ENCODE measurements at regions not wholly inside any gene's neighbourhood (a gene's known extent, or its start where the extent isn't known, plus 50 kb on each side); places are given as distances from the start of the nearest gene placed in this dataset.

DNA sequence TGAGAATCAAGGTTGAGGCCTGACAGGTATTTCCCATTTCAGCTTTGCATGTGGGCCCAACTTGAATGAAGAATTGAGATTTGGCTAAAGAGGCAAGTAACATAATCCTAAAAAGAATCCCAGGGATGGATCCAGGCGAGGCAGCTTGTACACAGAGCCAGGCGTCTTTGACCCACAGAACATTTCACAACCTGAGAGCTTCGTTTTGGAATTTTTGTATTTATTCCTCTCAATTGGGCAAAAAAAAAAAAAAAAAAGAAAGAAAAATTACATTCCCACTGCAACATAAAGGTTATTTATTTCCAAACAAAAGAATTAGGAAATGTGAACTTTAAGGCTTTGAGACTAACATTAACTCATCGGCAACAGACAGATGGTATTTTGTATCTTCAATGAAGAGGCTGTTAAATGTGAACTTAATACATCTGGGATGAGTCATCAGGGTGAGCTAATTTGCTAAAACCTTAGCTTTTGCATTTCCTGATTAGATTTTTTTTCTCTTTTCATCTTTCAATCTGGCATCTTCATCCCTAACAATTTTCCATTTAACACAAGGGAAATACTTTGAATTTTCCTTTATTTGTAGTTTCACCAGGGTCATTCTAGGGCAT is 478.5 kb upstream of the TNP1 start:
- no peak for DNase-seq (ENCODE audit: low read depth in 2 of 2)

DNA sequence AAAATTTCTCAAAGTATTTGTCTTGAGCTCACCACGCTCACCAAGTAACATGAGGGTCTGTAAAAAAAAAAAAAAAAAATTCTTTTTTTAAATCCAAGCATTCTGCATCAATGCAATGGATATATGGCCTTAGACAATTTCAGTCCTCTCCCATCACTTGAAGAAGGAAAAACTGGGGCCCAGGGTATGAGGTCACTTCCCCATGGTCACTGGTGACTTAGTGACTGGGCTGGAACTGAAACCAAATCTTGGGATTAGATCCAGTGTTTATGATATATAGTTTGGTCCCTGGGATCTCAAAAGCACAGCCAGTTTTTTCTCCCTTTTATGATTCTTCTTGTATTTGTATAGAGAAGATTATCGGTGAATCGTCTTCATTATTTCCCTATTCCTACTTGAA is 477.9 kb upstream of the TNP1 start:
- DNase-seq (ENCODE audit: low read depth in 2 of 2), result no peak

GRCh38 chr2:217336694-217337093 is 476.8 kb upstream of the TNP1 start:
- no peak for DNase-seq (ENCODE audit: low read depth in 2 of 2)

GRCh38 chr2:217335341-217335966 is 475.6 kb upstream of the TNP1 start:
- no peak for DNase-seq (ENCODE audit: low read depth in 2 of 2)

DNA sequence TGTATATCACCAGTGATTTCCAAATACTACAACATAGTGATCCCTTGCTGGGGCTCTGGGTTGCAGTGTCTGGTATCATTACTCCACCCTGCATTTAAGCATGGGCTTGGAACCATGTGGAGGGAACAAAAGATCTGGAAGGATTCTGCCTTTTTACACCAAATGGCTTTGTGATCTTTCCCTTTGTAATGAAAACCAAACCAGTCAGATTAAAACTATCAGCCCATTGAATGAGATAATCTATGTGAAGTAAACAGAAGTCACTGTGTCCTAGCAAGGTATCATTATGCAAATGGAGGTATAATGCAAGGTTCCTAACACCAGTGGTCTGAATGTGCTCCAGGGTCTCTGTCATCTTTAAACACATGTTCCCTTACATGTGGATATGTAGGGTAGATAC is 474.7 kb upstream of the TNP1 start:
- no peak for DNase-seq (ENCODE audit: low read depth in 2 of 2)

DNA sequence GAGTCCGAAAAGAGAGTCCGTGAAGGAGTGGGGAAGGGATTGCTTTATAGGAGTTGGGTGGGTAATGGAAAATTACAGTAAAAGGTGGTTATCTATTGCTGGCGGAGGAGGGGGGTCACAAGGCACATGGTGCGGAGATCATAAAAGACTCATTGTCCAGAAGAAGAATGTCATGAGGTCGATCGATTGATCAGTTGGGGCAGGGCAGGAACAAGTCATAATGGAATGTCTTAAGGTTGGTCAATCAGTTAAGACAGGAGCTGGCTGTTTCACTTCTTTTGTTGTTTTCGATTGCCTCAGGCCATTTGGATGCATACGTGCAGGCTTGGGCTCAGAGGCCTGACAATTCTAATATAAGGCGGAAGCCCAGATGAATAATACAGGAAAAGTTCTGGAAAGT is 473.0 kb upstream of the TNP1 start:
- DNase-seq (ENCODE audit: low read depth in 2 of 2), result no peak

DNA sequence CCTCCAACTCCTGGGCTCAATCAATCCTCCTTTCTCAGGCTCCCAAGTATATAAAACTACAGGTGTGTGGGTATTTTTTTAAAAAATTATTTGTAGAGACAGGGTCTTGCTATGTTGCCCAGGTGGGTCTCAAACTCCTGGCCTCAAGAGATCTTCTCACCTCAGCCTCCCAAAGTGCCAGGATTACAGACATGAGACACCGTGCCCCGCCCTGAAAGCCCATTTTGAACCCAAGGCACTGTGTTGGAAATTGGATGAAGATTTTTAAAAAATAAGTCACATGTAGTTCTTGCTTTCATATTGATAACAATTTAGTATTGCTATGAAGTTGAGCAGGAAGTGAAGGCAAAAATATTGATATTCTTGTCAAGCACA is 472.5 kb upstream of the TNP1 start:
- DNase-seq (ENCODE audit: low read depth in 2 of 2), result no peak

DNA sequence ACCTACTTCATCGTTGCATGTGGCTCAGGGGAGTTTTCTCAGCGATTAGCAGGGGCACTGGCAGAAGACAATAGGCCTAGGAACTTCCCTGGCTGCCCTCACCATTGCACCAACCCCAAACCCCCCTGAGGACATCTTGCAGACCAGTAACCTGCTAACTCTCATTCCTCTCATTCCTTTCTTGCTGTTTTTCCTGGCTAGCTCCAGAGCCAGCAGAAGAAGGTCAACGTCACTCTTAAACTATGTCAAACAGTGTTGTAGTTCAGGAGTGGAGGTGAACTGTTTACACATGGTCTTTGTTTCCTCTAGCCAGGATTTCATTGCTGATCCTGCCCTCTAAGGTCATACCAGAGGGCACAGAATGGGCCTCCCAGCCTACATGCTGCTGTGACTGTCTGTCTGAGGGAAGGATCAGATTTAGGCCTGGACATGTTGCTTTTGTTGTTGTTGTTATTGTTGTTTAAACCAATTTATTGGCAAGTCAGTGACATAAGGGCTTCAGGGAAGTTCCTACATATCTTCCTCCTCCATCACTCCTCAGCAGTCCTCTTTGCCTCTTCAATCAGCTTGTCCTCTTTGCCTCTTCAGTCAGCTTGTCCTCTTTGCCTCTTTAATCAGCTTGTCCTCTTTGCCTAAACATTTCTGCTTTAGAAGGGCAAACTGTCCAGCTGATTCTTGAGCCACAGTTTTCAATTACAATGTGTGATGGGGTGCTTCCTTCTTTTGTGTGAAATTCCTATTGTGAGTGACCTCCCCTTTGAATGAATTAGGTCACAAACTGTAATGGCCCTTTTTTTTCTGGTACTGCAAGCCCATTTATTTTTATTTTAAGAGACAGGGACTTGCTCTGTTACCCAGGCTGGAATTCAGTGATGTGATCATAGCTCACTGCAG is 471.9 kb upstream of the TNP1 start:
- DNase-seq (ENCODE audit: low read depth in 2 of 2), result no peak

DNA sequence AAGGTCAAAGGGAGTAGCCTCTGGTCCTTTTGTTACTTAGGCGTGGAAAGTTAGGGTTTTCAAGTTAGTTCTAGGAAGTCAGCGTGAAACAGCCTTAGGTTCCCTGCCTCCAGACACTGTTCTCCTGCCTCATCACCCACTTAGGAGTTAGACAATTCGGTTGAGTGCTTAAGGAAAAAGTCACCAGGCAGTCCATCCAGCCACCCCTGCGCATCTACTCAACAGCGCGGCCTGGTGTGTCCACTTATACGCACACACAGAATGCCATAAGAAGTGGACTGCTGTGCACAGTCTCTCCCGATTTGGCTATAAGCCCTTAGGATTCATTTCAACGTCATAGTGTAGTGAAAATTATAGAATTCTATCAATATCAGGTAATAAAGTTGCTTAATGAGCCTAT is 470.8 kb upstream of the TNP1 start:
- no peak for DNase-seq (ENCODE audit: low read depth in 2 of 2)

- DNase-seq (ENCODE audit: low read depth in 2 of 2), result no peak
Measured at GRCh38 chr2:217329023-217329431, 469.2 kb upstream of the TNP1 start.

DNA sequence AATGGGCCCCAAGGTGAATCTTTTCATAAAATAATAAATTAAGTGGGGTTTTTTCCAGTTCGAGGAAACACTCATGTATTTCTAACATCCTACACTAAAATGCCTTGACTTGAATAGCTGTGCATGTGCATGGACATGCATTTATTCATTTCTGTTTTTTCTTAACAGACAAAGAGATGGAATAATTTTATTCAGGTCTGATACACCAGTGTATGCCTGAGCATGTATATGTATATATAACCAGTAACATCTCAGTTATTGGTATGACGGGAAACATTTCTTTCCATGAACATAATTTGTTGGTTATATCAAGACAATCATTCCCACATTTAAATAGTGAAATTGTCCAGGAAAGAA is 468.7 kb upstream of the TNP1 start:
- no peak for DNase-seq (ENCODE audit: low read depth in 2 of 2)

DNA sequence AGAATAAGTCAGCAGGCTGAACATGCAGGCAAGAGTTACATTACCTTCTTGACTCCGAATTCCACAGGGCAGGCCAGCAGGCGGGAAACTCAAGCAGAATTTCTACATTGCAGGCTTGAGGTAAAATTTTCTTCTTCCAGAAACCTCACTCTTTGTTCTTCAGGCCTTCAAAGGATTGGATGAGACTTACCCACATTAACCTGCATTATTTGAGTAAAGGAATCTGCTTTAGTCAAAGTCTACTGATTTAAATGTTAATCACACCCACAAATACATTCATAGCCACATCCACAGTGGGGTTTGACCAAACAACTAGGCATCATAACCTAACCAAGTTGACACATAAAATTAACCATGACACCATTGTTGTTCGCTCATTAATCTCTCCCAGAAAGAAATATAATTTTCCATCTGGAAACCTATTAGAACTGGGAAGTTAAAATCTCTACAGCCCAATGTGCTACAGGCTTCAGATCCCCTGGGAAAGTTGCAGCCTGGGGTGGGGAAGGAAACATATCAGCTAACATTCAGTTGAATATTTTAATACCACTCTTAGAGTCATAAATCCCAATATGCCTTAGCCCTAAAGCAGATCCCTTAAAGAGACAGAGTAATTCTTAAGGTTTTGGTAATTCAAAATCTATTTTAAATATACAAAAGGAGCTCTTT is 468.2 kb upstream of the TNP1 start:
- no peak for DNase-seq (ENCODE audit: low read depth in 2 of 2)

GRCh38 chr2:217326238-217327022 is 466.6 kb upstream of the TNP1 start:
- DNase-seq (ENCODE audit: low read depth in 2 of 2), result no peak

GRCh38 chr2:217325816-217326215 is 466.0 kb upstream of the TNP1 start:
- DNase-seq (ENCODE audit: low read depth in 2 of 2), result no peak

DNA sequence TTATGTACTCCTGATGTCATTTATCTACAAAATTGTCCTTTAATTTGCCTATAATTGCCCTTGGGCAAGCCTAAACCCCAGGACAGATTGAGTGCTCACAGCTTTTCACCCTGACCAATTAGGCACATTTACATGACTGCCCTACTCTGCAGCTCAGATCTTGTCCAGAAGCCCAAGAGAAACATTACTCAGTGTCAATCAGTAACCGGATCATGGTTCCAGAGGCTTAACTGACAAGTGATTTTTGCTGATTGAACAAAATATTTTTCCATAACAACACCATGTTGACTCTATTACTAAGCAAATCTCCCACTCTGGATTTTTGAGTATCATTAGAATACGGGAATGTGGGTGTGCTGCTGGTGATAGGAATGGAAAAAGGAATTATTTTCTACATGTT is 465.4 kb upstream of the TNP1 start:
- no peak for DNase-seq (ENCODE audit: low read depth in 2 of 2)

DNA sequence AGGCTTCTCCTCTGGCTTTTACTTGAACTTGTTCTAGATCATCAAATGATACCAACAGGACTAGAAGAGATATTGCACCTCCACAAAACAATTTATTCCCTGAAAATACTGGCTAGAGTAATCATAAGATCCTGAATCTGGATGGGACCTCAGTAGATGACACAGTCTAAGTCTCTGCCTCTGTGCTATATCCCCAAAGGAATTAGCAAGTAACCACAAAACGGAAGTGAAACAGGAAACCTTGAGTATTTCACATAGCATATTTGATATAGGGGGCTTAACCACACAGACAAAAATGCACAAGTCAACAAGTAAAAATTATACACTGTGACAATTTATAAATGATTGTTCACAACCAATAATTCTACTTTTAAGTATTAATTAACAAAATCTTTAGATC is 456.9 kb upstream of the TNP1 start:
- DNase-seq (ENCODE audit: low read depth in 2 of 2), result no peak

- DNase-seq (ENCODE audit: low read depth in 2 of 2), result no peak
Measured at GRCh38 chr2:217314021-217314460, 454.2 kb upstream of the TNP1 start.

DNA sequence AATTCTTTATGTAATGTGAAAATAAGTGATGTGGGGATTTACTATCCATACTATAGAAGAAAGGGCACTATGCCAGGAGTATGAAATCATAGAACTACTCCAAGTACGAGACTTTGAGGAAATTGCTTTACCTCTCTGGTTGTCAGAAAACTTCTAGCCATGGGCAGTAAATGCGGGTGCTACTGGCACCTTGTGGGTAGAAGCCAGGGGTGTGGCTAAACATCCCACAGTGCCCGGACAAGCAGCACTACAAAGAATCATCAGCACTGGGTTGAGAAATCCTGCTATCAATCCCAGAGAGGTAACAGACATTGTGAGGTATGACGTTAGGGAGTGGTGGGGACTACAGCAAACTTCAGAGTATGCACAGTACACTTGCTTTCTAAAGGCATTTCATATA is 453.5 kb upstream of the TNP1 start:
- DNase-seq (ENCODE audit: low read depth in 2 of 2), result no peak

DNA sequence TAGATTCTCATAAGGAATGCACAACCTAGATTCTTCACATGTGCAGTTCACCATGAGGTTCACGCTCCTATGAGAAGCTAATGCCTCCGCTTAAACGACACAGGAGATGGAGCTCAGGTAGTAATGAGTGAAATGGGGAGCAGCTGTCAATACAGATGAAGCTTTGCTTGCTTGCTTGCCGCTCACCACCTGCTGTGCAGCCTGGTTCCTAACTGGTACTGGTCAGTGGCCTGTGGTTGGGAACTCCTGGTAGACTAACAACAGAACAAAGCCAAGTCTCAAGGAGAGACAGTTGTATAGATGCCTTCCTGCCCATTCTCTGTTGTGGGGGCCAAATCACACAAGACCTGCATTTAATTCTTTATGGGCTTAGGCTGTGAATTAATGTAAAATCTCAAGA is 449.2 kb upstream of the TNP1 start:
- no peak for DNase-seq (ENCODE audit: low read depth in 2 of 2)

GRCh38 chr2:217307023-217307422 is 447.2 kb upstream of the TNP1 start:
- no peak for DNase-seq (ENCODE audit: low read depth in 2 of 2)

GRCh38 chr2:217305882-217306281 is 446.0 kb upstream of the TNP1 start:
- DNase-seq (ENCODE audit: low read depth in 2 of 2), result no peak

DNA sequence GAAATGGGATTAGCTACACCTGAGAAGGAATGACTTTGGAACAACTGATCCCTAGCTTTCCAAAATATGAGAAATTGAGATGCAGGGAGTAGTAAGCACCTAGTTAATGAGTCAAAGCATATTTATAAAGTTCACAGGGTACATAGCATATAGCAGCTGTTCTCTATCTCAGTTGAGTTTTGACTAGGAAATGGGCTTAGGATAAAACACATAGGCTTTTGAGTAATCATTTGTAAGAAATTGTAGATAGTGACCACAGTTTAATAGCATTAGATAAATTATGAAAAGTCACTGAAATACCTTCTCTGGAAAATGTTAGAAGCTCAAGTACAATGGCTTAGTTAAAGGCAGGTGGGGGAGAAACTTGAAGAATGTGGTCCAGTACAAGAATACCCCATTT is 444.7 kb upstream of the TNP1 start:
- DNase-seq (ENCODE audit: low read depth in 2 of 2), result no peak

Data from stimulated activated CD8-positive, alpha-beta memory T cell treated with anti-CD3 and anti-CD28 coated beads, Interleukin-2, amount 100 ng/mL, for 48 hours (primary cell).